GM12864 (cell line): ENCODE measurements at regions not wholly inside any gene's neighbourhood (a gene's known extent, or its start where the extent isn't known, plus 50 kb on each side); places are given as distances from the start of the nearest gene placed in this dataset.

ENCODE experiments used
- DNase-seq: peaks from one replicate; pipeline ENCODE4 v3.0.0-alpha.2; 2011; ENCODE audit warnings: low read depth
- H3K4me3 ChIP-seq: 2 replicates; pipeline ENCODE4 v1.5.1; 2011; ENCODE audit warnings: mild to moderate bottlenecking, low read depth, low read length, control low read depth
- TF ChIP-seq, protein P1 (sequence below): IDR thresholded peaks from 2 replicates; pipeline ENCODE4 v1.5.1; 2011; ENCODE audit warnings: low read depth, mild to moderate bottlenecking, moderate library complexity, low read length, control low read depth, inconsistent platforms; ENCODE audit errors: missing control alignments

DNA sequence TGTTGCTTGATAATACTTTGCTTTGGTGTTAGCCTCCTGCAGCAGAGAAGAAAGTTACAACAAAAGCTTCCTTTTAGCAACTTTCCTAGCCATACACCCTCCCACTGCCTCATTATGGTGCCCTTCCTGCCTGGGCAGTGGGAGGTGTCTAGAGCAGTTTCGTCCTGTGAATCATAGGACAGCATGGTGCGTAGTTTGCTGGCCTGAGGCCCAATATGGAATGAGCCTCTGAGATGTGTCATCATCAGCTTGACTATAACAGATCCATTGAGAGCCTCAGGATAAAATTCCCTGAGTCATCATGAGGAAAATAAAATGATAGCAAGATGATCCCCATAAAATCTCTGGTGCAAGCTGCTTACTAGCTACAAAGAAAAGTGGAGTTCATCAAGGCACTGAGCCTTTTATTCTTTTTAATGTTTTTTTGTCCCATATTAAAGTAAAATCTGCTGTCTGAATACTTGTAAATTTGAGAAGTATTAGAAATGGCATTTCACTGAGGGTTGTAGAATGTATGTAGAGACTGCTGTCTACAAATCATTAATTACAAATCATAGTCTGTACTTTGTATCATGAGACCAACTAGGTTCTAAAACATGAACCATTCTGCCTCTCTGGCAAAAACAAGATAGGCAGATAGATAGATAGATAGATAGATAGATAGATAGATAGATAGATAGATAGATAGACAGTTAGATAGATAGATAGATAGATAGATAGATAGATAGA is 303.0 kb upstream of the PDE4D start:
- no peak for DNase-seq
- no peak overlapping the region for H3K4me3 ChIP-seq
- TF ChIP-seq, protein P1, sequence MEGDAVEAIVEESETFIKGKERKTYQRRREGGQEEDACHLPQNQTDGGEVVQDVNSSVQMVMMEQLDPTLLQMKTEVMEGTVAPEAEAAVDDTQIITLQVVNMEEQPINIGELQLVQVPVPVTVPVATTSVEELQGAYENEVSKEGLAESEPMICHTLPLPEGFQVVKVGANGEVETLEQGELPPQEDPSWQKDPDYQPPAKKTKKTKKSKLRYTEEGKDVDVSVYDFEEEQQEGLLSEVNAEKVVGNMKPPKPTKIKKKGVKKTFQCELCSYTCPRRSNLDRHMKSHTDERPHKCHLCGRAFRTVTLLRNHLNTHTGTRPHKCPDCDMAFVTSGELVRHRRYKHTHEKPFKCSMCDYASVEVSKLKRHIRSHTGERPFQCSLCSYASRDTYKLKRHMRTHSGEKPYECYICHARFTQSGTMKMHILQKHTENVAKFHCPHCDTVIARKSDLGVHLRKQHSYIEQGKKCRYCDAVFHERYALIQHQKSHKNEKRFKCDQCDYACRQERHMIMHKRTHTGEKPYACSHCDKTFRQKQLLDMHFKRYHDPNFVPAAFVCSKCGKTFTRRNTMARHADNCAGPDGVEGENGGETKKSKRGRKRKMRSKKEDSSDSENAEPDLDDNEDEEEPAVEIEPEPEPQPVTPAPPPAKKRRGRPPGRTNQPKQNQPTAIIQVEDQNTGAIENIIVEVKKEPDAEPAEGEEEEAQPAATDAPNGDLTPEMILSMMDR: no peak

DNA sequence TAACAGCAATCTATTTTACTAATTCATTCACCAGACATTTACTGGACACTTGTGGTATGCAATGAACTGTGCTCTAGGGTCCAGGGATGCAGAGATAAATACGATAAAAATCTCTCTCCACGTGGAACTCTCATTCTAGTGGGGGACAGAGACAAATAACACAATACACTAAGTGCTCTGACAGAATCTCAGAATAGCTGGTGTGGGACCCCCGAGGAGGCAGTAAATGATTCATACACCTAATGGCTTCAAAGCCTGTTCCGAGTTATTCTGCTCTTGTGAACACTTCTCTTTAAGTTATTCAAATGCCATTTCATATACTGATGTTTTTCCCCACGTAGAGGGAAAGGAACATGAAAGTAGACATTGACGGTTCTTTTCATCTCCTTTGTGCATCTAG is 302.0 kb upstream of the PDE4D start:
- TF ChIP-seq, protein P1: no peak
- DNase-seq: no peak
- H3K4me3 ChIP-seq: no peak overlapping the region

GRCh38 chr5:60195083-60195482 is 301.6 kb upstream of the PDE4D start:
- no peak for DNase-seq
- H3K4me3 ChIP-seq: no peak overlapping the region
- TF ChIP-seq, protein P1: no peak

GRCh38 chr5:60185231-60186099 is 291.9 kb upstream of the PDE4D start:
- no peak for DNase-seq
- TF ChIP-seq, protein P1: no peak
- H3K4me3 ChIP-seq: no peak overlapping the region

DNA sequence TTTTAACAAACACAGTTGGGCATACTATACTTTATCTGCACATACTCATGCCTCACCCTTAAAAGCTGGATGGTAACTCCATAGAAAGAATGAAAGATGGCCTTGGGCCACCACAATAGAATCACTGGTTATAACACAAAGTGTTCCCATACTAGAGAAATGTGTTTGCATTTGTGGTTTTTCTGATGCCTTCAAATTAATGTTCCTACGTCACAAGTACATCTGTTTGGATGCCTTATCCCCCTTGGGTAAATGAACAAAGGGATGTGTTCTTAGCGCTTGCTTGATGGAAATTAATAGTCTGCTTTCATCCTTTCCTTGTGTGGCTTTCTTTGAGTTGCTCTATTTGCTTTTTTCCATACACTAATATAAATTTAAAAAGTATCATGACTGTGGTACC is 291.1 kb upstream of the PDE4D start:
- no peak overlapping the region for H3K4me3 ChIP-seq
- DNase-seq: no peak
- TF ChIP-seq, protein P1: no peak

DNA sequence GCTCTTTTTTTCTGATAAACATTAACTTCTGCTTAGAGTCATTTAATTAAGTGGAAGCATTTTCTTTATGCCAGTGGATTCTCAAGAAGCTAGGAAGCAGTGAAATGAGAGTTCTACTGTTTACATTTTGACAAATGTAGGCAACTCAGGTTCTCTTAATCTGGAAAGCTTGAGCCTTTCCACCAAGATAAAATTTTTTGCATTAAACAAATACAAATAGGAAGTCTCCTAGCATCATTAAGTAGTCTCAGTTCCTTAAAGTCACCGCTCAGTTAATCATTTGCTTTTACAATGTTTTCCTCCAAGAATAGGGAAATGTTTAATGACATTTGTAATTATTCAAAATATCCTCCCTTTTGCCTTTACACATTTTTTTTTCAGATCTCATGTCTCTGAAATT is 290.4 kb upstream of the PDE4D start:
- H3K4me3 ChIP-seq: no peak overlapping the region
- DNase-seq: no peak

More for the DNA sequence above, 290.4 kb upstream of the PDE4D start:
- TF ChIP-seq, protein P1: no peak
